Suppressor macrophage (primary cell): ENCODE measurements at regions not wholly inside any gene's neighbourhood (a gene's known extent, or its start where the extent isn't known, plus 50 kb on each side); places are given as distances from the start of the nearest gene placed in this dataset.
"Not testable (repeated sequence)": the region's sequence is repeated elsewhere in the genome, so short reads cannot be mapped to it uniquely, and the experiment has no call there.

Experiments
- DNase-seq, 4 experiments: peaks; one replicate each; pipeline ENCODE4 v3.0.0-alpha.2; 2020 to 2022

DNA sequence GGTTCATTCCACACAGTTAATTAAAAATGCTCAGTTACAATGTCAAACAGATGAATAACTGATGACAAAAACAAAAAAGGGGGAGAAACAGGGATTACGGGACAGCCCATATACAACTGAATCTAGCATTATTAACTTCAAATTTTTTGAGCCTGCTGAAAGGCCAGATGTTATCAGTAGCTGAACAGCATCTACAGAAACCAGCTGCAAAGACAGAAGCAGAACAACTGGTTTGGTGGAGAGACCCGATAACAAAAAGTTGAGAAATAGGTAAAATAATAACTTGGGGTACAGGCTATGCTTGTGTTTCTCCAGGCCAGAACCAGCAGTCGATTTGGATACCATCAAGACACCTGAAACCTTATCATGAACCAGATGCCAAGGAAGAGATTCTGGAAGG is 109.8 kb downstream of the SEPTIN7 start:
- not testable (repeated sequence) for DNase-seq

DNA sequence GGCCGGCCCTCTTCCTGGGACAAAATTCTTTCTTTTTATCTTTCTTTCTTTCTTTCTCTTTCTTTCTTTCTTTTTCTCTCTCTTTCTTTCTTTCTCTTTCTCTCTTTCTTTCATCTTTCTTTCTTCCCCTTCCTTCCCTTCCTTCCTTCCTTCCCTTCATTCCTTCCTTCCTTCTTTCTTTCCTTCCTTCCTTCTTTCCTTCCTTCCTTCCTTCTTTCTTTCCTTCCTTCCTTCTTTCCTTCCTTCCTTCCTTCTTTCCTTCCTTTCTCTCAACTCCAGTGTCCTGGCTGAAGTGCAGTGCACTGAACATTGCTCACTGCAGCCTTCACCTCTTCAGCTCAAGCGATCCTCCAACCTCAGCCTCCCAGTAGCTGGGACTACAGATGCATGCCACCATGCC is 112.5 kb downstream of the SEPTIN7 start:
- not testable (repeated sequence) for DNase-seq

DNA sequence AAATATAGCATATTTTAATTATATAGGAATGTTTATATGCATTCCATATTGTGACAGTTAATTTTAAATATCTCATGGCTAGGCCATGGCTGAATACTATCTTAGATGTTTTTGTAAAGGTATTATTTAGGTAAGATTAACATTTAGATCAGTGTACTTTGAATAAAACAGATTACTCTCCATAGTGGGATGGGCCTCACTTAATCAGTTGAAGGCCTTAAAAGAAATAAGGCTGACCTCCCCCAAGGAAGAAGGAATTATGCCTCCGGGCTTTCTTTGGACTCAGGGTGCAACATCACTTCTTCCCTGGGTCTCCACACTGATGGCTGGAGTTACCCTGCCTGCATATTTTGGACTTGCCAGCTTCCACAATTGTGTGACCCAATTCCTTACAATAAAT is 113.4 kb downstream of the SEPTIN7 start:
- DNase-seq: not testable (repeated sequence)

GRCh38 chr7:35915247-35915955 is 114.5 kb downstream of the SEPTIN7 start:
- DNase-seq: peak in 1 of 4 experiments; percentile 2

- not testable (repeated sequence) for DNase-seq
These were observed 117.4 kb downstream of the SEPTIN7 start for GRCh38 chr7:35918217-35918616.

DNA sequence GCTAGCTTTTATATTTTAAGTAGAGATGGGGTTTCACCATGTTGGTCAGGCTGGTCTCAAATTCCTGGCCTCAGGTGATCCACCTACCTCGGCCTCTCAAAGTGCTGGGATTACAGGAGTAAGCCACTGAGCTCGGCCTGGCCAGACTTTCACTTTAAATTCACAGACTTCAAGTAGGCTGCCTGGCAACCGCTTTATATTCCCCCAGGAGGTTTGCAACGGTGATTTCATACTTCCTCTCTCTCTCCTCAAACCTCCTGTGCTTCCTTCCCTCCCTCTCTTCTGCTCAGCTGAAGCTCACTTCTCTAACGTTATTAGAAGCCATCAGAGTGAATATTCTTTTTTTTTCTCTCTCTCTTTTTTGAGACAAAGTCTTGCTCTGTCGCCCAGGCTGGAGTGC is 118.8 kb downstream of the SEPTIN7 start:
- not testable (repeated sequence) for DNase-seq

DNA sequence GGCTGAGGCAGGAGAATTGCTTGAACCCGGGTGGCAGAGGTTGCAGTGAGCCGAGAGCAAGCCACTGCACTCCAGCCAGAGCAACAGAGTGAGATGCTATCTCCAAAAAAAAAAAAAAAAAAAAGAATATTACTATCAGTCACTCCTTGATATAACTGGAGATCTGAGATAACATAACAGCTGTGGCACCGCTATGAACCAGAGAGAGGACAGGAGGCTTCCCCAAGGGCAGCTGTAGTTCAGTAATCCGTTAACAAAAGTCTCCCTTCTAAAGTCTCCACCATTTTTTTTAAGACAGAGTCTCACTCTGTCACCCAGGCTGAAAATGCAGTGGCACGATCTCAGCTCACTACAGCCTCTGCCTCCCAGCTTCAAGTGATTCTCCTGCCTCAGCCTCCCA is 120.5 kb downstream of the SEPTIN7 start:
- DNase-seq: not testable (repeated sequence)

GRCh38 chr7:35924668-35925067 is 123.8 kb downstream of the SEPTIN7 start:
- not testable (repeated sequence) for DNase-seq

- DNase-seq: not testable (repeated sequence)
These were observed 126.1 kb downstream of the SEPTIN7 start for GRCh38 chr7:35926966-35927365.

GRCh38 chr7:35931134-35931533 is 130.3 kb downstream of the SEPTIN7 start:
- not testable (repeated sequence) for DNase-seq

DNA sequence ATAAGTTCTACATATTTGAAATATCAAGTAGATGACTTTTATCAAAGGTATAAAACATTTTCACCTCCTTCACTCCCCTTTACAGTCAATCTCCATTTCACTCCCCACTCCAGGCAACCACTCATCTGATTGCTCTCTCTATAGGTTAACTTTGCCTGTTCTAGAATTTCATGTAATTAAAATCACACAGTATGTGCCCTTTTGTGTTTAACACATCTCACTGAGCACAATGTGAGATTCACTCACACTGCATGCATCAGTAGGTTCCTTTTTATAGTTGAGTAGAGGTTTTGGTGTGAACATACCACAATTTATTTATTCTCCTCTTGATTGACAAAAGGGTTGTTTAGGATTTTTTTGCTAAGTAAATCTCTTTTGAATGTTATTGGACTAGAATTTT is 130.7 kb downstream of the SEPTIN7 start:
- DNase-seq: not testable (repeated sequence)

DNA sequence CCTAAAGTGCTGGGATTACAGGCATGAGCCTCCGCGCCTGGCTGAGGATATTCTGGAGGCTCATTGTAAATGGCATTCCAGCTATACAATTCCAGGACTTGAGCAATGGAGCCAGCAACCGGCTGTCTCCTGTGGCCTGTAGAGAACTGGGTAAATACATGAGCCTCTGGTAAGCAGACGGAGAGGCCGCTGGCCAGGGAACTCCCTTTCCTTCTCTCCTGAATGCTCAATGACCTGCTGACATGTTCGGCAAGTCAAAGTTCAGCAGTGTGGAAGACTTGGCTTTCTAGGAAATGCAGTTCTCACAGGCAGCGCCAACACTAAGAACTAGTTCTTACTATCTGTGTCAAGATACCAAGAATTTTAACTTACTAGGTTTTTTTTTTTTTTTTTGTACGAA is 139.8 kb downstream of the SEPTIN7 start:
- DNase-seq: not testable (repeated sequence)

- not testable (repeated sequence) for DNase-seq
These were observed 144.8 kb downstream of the SEPTIN7 start for GRCh38 chr7:35945621-35946020.

- DNase-seq: not testable (repeated sequence)
These were observed 154.9 kb downstream of the SEPTIN7 start for GRCh38 chr7:35955735-35956134.

DNA sequence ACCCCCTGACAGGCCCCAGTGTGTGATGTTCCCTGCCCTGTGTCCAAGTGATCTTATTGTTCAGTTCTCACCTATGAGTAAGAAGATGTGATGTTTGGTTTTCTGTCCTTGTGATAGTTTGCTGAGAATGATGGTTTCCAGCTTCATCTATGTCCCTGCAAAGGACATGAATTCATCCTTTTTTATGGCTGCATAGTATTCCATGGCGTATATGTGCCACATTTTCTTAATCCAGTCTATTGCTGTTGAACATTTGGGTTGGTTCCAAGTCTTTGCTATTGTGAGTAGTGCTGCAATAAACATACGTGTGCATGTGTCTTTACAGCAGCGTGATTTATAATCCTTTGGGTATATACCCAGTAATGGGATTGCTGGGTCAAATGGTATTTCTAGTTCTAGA is 156.1 kb downstream of the SEPTIN7 start:
- not testable (repeated sequence) for DNase-seq

DNA sequence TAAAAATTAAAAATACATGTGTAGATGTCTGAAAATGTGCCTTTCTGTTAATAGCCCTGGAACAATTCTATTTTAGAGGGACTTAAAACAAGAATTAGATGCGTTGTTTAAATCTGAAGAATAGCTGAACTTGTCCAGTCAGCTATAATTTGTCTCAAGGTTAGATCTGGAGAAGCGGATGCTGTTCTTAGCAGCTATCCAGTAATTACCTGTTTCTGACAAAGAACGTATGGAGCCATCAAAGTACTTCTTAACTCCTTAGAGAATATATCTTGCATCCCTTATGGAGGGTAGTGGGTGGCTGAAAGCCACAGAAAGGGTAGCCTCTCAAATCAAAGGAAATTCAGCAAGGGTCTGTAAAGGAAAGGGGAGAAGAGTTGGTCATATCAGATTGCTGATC is 160.4 kb downstream of the SEPTIN7 start:
- DNase-seq: not testable (repeated sequence)

DNA sequence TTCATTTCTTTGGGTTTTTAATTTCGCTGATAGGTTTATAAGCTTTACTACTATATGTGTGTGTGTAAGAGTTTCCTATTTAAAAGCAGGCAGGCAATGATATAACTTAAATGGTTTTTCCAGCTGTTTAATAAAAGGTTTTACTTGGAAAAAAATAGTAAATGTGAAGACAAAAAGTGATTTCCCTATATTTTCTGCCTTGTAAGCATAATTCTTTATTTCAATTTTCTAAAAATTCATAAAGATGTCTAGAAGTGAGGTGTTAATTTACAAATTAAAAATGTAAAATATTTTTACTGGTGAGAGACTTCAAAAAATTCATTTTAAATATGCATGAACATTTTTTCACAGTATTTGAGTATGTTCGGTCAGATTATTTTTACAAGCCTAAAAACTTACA is 161.8 kb downstream of the SEPTIN7 start:
- not testable (repeated sequence) for DNase-seq

GRCh38 chr7:35967366-35968139 is 166.7 kb downstream of the SEPTIN7 start:
- DNase-seq: peak in 1 of 4 experiments; percentile 5

DNA sequence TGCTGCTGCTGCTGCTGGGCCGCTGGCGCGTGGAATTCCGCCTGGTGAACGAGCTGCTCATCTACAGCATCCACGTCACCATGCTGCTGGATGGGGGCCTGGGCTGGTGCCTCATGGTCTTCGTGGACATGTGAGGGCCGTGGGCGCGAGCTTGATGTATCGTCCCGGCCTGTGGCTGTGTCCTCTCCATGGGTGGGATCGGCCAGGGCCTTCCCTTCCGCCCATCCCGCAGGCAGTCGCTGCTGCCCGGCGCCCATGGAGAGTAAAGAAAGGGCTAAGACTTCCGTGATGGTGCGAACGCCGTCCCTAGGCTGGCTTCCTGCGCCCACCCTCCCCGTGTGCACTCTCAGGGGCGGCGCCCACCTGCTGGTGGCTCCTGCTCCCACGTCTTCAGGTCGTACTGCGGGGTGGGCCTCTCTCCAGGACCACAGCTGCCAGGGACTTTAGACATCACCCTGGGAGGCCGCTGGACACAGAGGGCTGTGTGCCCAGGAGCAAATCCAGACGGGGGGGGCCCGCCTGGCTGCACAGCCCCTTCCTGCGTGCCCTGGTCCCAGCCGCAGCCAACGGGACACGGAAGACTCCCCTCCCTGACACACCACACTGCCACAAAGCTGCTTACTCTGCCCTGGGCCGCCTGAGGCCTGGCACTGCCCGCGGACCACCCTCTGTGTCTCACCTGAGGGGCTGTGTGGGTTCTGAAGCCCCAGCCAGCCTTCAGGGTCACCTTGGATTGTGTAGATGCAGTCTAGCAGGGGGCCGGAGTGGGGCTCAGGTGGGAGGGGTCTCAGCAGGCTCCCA is 167.5 kb downstream of the SEPTIN7 start:
- no peak for DNase-seq

GRCh38 chr7:35969066-35969465 is 168.2 kb downstream of the SEPTIN7 start:
- DNase-seq: no peak

- no peak for DNase-seq
These were observed 169.6 kb downstream of the SEPTIN7 start for GRCh38 chr7:35970458-35970857.

DNA sequence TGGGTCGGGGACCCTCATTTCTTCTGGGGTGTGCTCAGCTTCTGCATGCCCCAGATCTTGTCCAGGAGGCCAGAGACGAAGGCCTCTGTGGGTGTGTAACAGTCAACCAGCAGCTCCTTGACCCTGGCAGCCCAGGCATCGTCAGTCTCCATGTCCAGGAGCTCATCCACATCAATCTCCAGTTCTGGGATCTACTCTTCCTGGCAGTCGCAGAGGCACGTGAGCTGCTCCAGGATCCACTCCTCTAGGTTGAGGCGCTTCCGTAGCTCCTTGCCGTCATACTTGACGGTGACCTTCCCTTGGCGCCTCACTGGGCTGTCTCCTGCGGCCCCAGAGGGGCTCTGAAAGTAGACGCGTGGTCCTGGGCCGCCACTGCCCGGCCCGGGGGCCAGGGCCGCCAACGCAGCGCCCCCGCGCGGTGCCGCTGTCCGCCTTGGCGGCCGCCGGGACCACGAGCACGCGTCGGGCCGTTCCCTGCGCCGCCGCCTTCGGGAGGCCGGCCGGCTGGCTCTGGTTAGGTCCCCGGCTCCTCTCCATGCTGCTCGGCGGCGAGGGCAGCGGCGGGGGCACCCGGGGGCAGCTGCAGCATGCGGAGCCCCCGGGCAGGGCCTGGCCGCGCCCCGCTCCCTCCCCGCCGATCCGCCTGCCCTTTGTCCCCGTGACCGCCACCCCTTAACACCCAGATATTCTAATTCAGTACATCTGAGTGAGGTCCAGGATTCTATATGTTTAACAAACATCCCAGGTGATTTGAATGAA is 170.5 kb downstream of the SEPTIN7 start:
- DNase-seq: peak in 2 of 4 experiments; percentile 46 to 48
